ENCODE measurements at regions not wholly inside any gene's neighbourhood (a gene's known extent, or its start where the extent isn't known, plus 50 kb on each side); places are given as distances from the start of the nearest gene placed in this dataset.

GRCh38 chr2:104378853-104379374 is 475.0 kb upstream of the POU3F3 start:
- ATAC-seq (no peak), DNase-seq (ENCODE audit: low read depth, low spot score) (no peak)
- no peak overlapping the region for H3K4me3 ChIP-seq (replicated peaks in 1 of 2; ENCODE audit: low read depth in 1 of 2, low read length in 2 of 2)

GRCh38 chr2:104384961-104385360 is 469.0 kb upstream of the POU3F3 start:
- CTCF ChIA-PET = no interaction called here
- no peaks in the 10 kb centered on the region for H3K9me2 ChIP-seq (ENCODE audit: insufficient read depth)
- TF ChIP-seq YY1 (IDR thresholded peaks at IDR 0.05; ENCODE audit: extremely low read depth, insufficient replicate concordance, low read depth, low read length) = no peak
- no peak for TF ChIP-seq SIN3A (IDR thresholded peaks at IDR 0.05; ENCODE audit: low read depth)
- TF ChIP-seq POLR2AphosphoS5 (IDR thresholded peaks at IDR 0.05; ENCODE audit: low read depth, low read length) = no peak
- TF ChIP-seq SRF (IDR thresholded peaks at IDR 0.05; ENCODE audit: low read depth) = no peak
- TF ChIP-seq ATF3 (IDR thresholded peaks at IDR 0.05) = no peak
- no peak for TF ChIP-seq CEBPB (IDR thresholded peaks at IDR 0.05; ENCODE audit: low read depth)
- no peak for TF ChIP-seq RAD21 (IDR thresholded peaks at IDR 0.05; ENCODE audit: low read depth)
- TF ChIP-seq MAX (IDR thresholded peaks at IDR 0.05) = no peak
- no peak for TF ChIP-seq SP1 (IDR thresholded peaks at IDR 0.05; ENCODE audit: low read depth)
- DNase-seq (ENCODE audit: low read depth, low spot score) = no peak
- peaks cover 8 to 29% of the 10 kb centered on the region in 2 experiments; a peak in 2 of 4 replicates for H3K9me3 ChIP-seq (ENCODE audit: control insufficient read depth in 1 of 2, insufficient read depth in 1 of 2, low read depth in 1 of 2, low read length in 2 of 2)
- RAD21 ChIA-PET (ENCODE audit: low non-redundant PET in 1 of 2, low total read pairs in 2 of 2, uncharacterized antibody in 2 of 2, unreplicated experiment in 2 of 2) = no interaction called here
- no peaks in the 10 kb centered on the region for H3K4me1 ChIP-seq (ENCODE audit: control insufficient read depth in 1 of 2, insufficient read depth in 2 of 2, low read length in 2 of 2)
- no peaks in the 10 kb centered on the region for H3K79me2 ChIP-seq (ENCODE audit: insufficient read depth, low read length)
- H3K36me3 ChIP-seq (ENCODE audit: control insufficient read depth in 1 of 2, insufficient read depth in 2 of 2, low read length in 2 of 2) = no peaks in the 10 kb centered on the region
- POLR2A ChIA-PET = no interaction called here
- H3K9ac ChIP-seq (ENCODE audit: low read length) = no peak overlapping the region
- H3K27me3 ChIP-seq (ENCODE audit: insufficient read depth, low read length) = no peaks in the 10 kb centered on the region
- H3K4me3 ChIP-seq (replicated peaks in 1 of 2; ENCODE audit: low read depth in 1 of 2, low read length in 2 of 2) = no peak overlapping the region
- no peak overlapping the region for H3K4me2 ChIP-seq (ENCODE audit: low read length)
- intact Hi-C loops (cut with micrococcal nuclease) = no loop called here
- no peak overlapping the region for H2AFZ ChIP-seq (ENCODE audit: low read depth, low read length, poor library complexity, severe bottlenecking)
- no peak for ATAC-seq
- BruUV-seq (replicated peaks) = no TSS peak
- H4K20me1 ChIP-seq (ENCODE audit: insufficient read depth) = no peaks in the 10 kb centered on the region
- H3K27ac ChIP-seq (ENCODE audit: low read depth, low read length) = no peak overlapping the region

More at GRCh38 chr2:104378853-104379374, 475.0 kb upstream of the POU3F3 start:
- H3K9me2 ChIP-seq (ENCODE audit: insufficient read depth) = no peaks in the 10 kb centered on the region
- H2AFZ ChIP-seq (ENCODE audit: low read depth, low read length, poor library complexity, severe bottlenecking) = no peak overlapping the region
- no peaks in the 10 kb centered on the region for H3K79me2 ChIP-seq (ENCODE audit: insufficient read depth, low read length)
- H3K27me3 ChIP-seq (ENCODE audit: insufficient read depth, low read length) = no peaks in the 10 kb centered on the region
- no peak overlapping the region for H3K4me2 ChIP-seq (ENCODE audit: low read length)
- intact Hi-C loops (cut with micrococcal nuclease) = no loop called here
- no peak overlapping the region for H3K9ac ChIP-seq (ENCODE audit: low read length)
- ChIA-PET POLR2A (no interaction called here), CTCF (no interaction called here), RAD21 (ENCODE audit: low non-redundant PET in 1 of 2, low total read pairs in 2 of 2, uncharacterized antibody in 2 of 2, unreplicated experiment in 2 of 2) (no interaction called here)
- no peaks in the 10 kb centered on the region for H3K36me3 ChIP-seq (ENCODE audit: control insufficient read depth in 1 of 2, insufficient read depth in 2 of 2, low read length in 2 of 2)
- no peaks in the 10 kb centered on the region for H3K4me1 ChIP-seq (ENCODE audit: control insufficient read depth in 1 of 2, insufficient read depth in 2 of 2, low read length in 2 of 2)
- TF ChIP-seq SP1 (IDR thresholded peaks at IDR 0.05; ENCODE audit: low read depth) = no peak
- no peak for TF ChIP-seq TCF7L2 (IDR thresholded peaks at IDR 0.05; ENCODE audit: borderline replicate concordance, extremely low read depth, insufficient read depth, insufficient read length)
- no peak for TF ChIP-seq MAX (IDR thresholded peaks at IDR 0.05)
- TF ChIP-seq YY1 (IDR thresholded peaks at IDR 0.05; ENCODE audit: extremely low read depth, insufficient replicate concordance, low read depth, low read length) = no peak
- TF ChIP-seq ATF3 (IDR thresholded peaks at IDR 0.05) = no peak
- TF ChIP-seq SRF (IDR thresholded peaks at IDR 0.05; ENCODE audit: low read depth) = no peak
- TF ChIP-seq POLR2AphosphoS5 (IDR thresholded peaks at IDR 0.05; ENCODE audit: low read depth, low read length) = no peak
- TF ChIP-seq SIN3A (IDR thresholded peaks at IDR 0.05; ENCODE audit: low read depth) = no peak
- no peak for TF ChIP-seq ELF1 (IDR thresholded peaks at IDR 0.05; ENCODE audit: borderline replicate concordance, low read depth)
- no peaks in the 10 kb centered on the region for H4K20me1 ChIP-seq (ENCODE audit: insufficient read depth)
- no TSS peak for BruUV-seq (replicated peaks)
- H3K9me3 ChIP-seq (ENCODE audit: control insufficient read depth in 1 of 2, insufficient read depth in 1 of 2, low read depth in 1 of 2, low read length in 2 of 2) = peaks cover 0 to 8% of the 10 kb centered on the region in 2 experiments; a peak in 2 of 4 replicates
- no peak overlapping the region for H3K27ac ChIP-seq (ENCODE audit: low read depth, low read length)
